NCI-H2081 (cell line): ENCODE measurements at regions not wholly inside any gene's neighbourhood (a gene's known extent, or its start where the extent isn't known, plus 50 kb on each side); places are given as distances from the start of the nearest gene placed in this dataset.

Experiments used
- DNase-seq, 2 experiments: peaks; one replicate each; lab custom pipeline; 2025; lab: John Stamatoyannopoulos, UW

DNA sequence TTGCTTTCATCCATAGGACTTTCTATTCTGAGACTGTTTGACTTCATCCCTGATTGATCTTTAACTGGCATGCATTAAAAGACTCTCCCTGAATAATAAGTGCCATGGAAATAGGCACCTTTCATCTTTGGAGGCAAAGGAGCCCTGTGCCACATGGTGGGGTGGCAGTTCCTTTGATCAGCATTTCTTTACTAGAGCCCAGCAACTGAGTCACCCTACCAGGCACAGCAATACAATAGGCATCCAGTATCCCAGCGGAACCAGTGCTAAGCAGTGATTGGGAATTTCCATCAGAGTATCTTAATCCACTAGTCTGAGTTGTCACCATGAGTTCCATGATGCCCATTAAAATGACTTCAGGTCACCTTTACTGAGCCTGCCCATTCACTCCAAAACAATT, 476.1 kb upstream of the MPDZ start:
- no peak for DNase-seq

DNA sequence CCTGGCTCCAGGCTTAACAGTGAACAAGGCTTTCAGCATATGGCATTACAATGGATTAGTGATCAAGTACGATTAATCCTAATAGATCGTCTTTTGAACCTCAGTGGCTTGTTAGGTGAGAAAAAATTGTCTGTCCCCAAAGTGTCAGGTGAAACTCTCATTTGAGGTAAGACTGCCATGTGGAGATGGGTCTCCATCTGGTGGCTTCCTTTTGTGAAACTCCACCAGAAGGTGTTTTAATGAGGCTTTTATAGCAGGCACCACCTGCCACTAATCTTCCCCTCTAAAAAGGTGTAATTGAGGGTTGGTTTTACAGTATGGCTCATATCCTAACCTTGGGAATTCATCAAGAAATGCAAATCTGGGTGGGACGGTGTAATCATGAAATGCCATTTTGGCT, 471.1 kb upstream of the MPDZ start:
- DNase-seq, result peak; percentile 48 to 86

- DNase-seq, result no peak
Observed at GRCh38 chr9:13750061-13750460, 470.6 kb upstream of the MPDZ start.

DNA sequence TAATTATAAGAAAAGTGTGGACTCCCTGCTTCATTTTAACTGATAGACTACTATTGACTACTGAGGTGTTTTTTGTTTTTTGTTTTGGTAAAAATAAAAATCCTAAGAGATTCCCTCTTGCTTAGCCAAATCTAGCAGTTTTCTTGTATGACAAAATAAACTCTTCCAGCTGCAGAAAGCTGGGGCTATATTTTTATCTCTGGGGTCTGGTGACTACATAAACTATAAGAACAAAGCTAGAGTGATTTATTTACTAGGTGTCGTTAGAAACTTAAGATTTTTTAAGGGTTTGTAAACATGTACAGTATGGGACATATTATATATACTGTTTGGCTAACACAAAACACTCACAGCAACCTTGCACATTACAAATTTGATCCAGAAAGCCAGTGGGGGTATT, 467.4 kb upstream of the MPDZ start:
- no peak for DNase-seq

DNA sequence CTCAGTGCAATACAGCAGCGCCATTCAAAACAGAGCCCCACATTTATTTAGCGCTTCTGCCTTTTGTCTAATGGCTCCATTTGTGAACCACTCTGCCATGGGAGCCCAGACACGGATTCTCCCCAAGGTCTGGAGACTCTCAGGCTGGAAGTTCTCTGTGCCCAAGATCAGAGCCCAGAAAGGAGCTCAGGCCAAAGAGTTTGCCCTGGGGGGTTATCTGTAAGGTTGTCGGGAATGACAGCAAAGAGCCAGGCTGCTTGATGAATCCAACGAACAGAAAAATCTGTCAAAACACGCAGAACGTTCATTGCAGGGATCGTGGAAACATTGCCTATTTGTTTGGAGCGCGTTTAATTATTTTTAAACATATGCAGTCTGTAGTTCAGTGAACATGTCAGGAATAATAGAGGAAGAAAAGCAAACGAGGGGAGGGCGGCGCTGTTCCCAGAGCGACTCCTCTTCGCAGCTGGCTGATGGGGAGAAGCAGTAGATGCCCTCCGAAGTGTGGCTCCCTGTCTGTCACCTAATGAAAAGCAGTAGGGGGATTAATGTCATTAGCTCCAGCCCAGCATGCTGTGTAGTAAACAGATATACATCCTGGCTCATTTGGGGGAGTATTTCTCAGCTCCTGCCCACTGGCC, 464.9 kb upstream of the MPDZ start:
- peak in 1 of 2 experiments; percentile 24 for DNase-seq

DNA sequence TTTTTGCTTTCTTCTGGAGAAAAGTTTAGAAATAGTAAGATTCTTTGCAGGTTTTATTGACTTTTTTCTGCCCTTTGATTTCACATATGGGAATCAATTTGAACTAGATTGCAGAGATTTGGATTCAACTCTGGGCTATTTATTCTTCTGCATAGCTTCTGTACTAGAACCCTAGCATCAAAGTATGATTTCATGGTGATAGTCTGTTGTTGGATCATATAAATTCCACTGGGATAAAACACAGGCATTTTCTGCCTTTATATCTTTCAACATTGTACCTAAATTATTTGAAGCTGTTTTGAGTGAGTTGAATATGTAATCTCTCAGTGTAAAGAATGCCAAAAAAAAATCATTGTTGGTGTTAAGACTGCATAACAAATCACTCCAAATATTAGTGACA, 458.4 kb upstream of the MPDZ start:
- DNase-seq, result no peak

DNA sequence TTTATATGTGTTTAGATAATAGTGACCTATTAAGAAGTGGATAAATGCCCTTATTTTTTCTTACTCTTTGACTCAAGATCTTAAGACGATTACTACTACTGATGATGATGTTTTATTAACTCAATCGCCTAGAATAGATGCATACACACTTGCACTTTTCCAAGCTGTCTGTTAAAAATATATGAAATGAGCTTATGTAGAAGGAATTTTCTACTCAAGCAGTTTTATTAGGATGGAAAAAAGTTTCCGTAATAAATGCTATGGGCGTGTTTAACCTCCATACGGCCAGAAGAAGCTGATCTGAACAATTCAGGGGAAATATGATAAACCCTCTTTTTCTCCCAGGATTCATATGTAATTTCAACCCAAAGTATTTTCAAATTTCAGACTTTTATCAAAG, 455.7 kb upstream of the MPDZ start:
- DNase-seq, result no peak

DNA sequence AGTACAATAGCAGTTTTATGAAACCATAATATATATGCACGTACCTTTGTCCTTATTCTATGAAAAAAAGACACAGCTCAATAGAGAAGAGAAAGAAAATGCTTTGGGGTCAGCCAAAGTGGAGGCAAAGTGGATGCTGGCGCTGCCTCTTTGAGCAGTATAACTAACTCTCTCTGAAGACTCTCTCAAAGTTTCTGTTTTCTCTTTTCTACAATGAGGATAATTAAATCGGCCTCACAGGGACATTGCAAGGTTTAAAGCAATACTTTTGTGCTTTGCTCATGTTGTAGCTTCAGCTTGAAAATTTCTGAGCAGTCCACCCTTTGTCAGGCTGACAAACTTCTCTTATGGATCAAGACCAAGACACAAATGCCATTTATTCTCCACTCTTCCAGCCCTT, 455.1 kb upstream of the MPDZ start:
- no peak for DNase-seq

- DNase-seq, result no peak
Observed at GRCh38 chr9:13732290-13732689, 452.8 kb upstream of the MPDZ start.

DNA sequence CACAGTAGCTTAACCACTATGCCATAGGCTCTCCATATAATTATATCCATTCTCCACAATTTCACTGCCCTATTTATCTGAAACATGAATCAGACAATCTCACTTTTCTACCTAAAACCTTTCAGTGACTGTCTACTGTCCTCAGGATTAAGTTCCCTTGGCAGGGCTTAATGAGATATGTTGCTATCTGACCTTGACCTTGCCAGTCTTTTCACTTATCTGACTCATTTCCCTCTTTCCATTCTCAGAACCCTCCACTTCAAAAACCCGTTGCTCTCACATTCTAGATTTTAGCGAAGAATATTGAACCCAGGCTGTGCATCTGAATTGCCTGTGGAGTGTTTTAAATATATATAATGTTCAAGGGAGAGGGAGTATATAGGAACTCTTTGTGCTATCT, 452.1 kb upstream of the MPDZ start:
- DNase-seq, result no peak

- no peak for DNase-seq
Observed at GRCh38 chr9:13729955-13730354, 450.5 kb upstream of the MPDZ start.

- no peak for DNase-seq
Observed at GRCh38 chr9:13728917-13729811, 449.7 kb upstream of the MPDZ start.

DNA sequence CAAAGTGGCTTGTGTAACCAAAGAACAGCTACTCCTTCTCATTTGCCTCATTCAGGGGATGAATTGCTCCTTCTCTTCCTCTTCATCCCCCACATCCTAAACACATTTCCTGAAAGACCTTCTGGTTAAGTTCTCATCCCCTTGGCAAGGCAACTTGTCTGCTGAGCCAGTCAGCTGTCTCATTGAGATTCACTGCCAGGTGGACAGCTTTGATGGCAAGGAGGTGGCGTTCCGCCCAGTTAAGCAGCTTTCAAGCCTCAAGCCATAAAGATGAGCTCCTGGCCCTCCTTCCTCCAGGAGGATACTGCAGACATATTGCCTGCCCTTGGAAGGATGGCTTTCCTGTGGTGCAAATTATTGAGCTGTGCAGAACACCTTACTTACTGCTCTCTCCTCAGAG, 448.6 kb upstream of the MPDZ start:
- DNase-seq, result peak; percentile 15 to 32

DNA sequence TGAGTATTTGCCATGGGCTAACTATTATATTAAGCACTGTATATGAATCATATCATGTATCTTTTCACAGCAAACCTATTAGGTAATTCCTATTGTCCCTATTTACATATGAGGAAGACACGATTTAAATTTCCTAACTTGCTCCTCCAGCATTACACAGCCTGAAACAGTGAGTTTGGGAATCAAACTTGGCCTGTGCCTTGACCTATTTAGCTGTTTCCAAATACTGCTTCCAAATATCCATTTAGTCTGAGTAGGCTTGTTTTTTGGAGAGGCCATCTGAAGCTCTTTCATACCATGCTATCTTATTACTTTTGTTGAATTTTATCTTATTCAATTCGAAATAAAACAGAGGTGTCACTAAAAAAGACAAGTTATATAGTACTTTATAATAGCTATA, 447.3 kb upstream of the MPDZ start:
- no peak for DNase-seq

GRCh38 chr9:13725516-13725915, 446.0 kb upstream of the MPDZ start:
- no peak for DNase-seq

- DNase-seq, result no peak
Observed at GRCh38 chr9:13721481-13722235, 442.2 kb upstream of the MPDZ start.

GRCh38 chr9:13719981-13720676, 440.6 kb upstream of the MPDZ start:
- DNase-seq, result no peak

DNA sequence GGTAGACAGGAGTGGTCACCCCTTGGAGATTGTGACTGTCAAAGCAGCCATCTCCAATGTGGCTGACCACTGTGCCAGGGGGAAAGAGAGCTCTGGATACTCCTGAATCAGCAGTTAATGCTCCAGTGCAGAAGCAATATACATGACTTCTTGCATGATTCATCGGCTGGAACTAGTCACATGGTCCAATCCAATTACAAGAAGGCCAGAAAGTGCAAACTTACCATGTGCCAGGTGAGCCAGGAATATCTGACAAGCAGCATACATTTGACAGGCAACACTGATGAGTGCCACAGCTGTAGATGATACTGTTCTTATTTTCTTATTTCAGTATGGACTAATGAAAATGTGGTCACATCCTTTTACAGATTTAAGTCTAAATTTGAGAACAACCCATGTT, 440.0 kb upstream of the MPDZ start:
- peak in 1 of 2 experiments; percentile 21 for DNase-seq

- DNase-seq, result no peak
Observed at GRCh38 chr9:13718539-13718938, 439.0 kb upstream of the MPDZ start.

GRCh38 chr9:13718086-13718485, 438.6 kb upstream of the MPDZ start:
- no peak for DNase-seq

- DNase-seq, result no peak
Observed at GRCh38 chr9:13717322-13718054, 438.0 kb upstream of the MPDZ start.
